SK-N-MC (cell line): ENCODE measurements at regions not wholly inside any gene's neighbourhood (a gene's known extent, or its start where the extent isn't known, plus 50 kb on each side); places are given as distances from the start of the nearest gene placed in this dataset.

ENCODE experiments used
- EZH2 ChIP-seq: fragments of 200-600 bp; sonication (generic); IDR thresholded peaks from one replicate; pipeline ENCODE4 v1.6.1; 2017; ENCODE audit warnings: antibody characterized with exemption
- POLR2AphosphoS5 ChIP-seq: IDR thresholded peaks from 2 replicates; pipeline ENCODE4 v1.6.1; 2012; ENCODE audit warnings: mild to moderate bottlenecking, low read depth, low read length, borderline replicate concordance

DNA sequence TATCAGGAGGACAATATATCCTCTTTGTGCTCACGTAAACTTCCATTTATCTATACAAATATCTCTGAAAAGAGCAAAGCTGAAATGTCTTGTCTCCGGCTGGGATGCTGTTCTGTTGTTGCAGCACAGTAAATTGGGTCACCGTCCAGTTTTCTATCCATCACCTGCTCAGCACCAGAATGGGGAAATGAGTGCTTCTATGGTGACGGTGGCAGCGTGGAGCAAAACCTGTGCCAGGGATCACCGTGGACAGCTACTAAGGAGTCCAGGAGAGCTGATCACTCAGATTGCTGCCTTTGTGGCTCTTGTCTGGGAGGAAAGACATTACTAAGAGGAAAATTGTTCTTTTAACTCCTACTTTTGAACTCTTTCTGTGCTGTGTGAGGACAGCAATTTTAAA lies 531.6 kb downstream of the PSAT1 start:
- TF ChIP-seq EZH2 (no peak), POLR2AphosphoS5 (no peak)
